Prostate gland (tissue), 2 donors: ENCODE measurements at regions not wholly inside any gene's neighbourhood (a gene's known extent, or its start where the extent isn't known, plus 50 kb on each side); places are given as distances from the start of the nearest gene placed in this dataset.

Experiments used
- POLR2A ChIP-seq: fragments of 450-650 bp; IDR thresholded peaks from one replicate; pipeline ENCODE4 v1.6.1; 2016; ENCODE audit warnings: antibody characterized with exemption, mild to moderate bottlenecking
- POLR2AphosphoS5 ChIP-seq: sonication (generic); formaldehyde crosslinking; IDR thresholded peaks from one replicate; pipeline ENCODE4 v1.6.1; 2017; ENCODE audit warnings: antibody characterized with exemption
- TF ChIP-seq, protein P1 (sequence below), 4 experiments: fragments of 200-600 bp in 2 of 4; fragments of 450-650 bp in 2 of 4; sonication (generic) in 2 of 4; IDR thresholded peaks; 1 replicate in 3 of 4; 2 replicates in 1 of 4; pipeline ENCODE4 v1.5.1; 2016 to 2019; ENCODE audit warnings: antibody characterized with exemption in 4 of 4, mild to moderate bottlenecking in 2 of 4, moderate library complexity in 2 of 4

- TF ChIP-seq, protein P1, sequence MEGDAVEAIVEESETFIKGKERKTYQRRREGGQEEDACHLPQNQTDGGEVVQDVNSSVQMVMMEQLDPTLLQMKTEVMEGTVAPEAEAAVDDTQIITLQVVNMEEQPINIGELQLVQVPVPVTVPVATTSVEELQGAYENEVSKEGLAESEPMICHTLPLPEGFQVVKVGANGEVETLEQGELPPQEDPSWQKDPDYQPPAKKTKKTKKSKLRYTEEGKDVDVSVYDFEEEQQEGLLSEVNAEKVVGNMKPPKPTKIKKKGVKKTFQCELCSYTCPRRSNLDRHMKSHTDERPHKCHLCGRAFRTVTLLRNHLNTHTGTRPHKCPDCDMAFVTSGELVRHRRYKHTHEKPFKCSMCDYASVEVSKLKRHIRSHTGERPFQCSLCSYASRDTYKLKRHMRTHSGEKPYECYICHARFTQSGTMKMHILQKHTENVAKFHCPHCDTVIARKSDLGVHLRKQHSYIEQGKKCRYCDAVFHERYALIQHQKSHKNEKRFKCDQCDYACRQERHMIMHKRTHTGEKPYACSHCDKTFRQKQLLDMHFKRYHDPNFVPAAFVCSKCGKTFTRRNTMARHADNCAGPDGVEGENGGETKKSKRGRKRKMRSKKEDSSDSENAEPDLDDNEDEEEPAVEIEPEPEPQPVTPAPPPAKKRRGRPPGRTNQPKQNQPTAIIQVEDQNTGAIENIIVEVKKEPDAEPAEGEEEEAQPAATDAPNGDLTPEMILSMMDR (IDR thresholded peaks at IDR 0.05) = no peak
- no peak for TF ChIP-seq POLR2A
- TF ChIP-seq POLR2AphosphoS5 = no peak
Measured at GRCh38 chr4:26255989-26256388, 64.8 kb upstream of the RBPJ start.
